ENCODE measurements at regions not wholly inside any gene's neighbourhood (a gene's known extent, or its start where the extent isn't known, plus 50 kb on each side); places are given as distances from the start of the nearest gene placed in this dataset.

DNA sequence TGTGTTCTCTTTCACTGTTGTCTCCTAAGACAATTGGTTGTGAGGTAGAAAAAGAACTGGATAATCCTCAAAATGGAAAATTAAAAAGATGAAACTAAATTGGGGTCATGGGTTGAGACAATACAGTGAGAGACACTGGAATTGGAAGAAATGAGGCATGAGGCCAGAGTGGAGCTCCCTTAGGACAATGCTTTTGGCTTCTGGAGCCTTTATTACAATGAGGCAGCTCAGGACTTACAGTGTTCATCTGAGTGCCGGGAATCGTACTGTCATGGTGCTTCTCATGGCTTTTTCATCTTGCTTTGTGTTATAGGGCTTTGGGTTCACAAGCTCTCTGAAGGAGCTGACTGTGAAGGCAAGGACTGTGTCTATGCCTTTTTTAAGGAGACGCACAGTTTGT lies 293.5 kb downstream of the SOX2 start:
- intact Hi-C loops (cut with micrococcal nuclease) (no loop called here), in situ Hi-C loops (cut with MboI; ENCODE audit: low sequenced_read_pairs) (no loop called here), dilution Hi-C loops (cut with HindIII; ENCODE audit: low sequenced_read_pairs, unreplicated experiment) (no loop called here)
- BruUV-seq (replicated peaks), result no TSS peak
- Histone ChIP-seq H3K79me1 (ENCODE audit: low read depth in 1 of 2, low read length in 2 of 2) (no peaks in the 10 kb centered on the region), H3K9ac (ENCODE audit: low read depth, low read length) (no peak overlapping the region), H4K5ac (ENCODE audit: low read depth, low read length) (no peak overlapping the region), H3K4ac (ENCODE audit: low read depth, low read length) (no peak overlapping the region), H3K56ac (ENCODE audit: extremely low read depth, insufficient read depth, low read length) (no peak overlapping the region), H4K20me1 (ENCODE audit: insufficient read depth, low read length) (no peaks in the 10 kb centered on the region), H3K4me3 (ENCODE audit: insufficient read depth, low read depth, low read length) (no peak overlapping the region), H2BK15ac (ENCODE audit: low read depth, low read length) (no peak overlapping the region), H2AFZ (replicated peaks; ENCODE audit: low read length, poor library complexity) (no peak overlapping the region), H2BK120ac (ENCODE audit: low read depth, low read length) (no peak overlapping the region), H3K27me3 (ENCODE audit: control insufficient read depth, insufficient read depth, low read length) (no peaks in the 10 kb centered on the region), H3K36me3 (ENCODE audit: control insufficient read depth, insufficient read depth, low read length) (no peaks in the 10 kb centered on the region), H2BK20ac (ENCODE audit: low read depth, low read length) (no peak overlapping the region), H3K9me3 (ENCODE audit: control insufficient read depth, insufficient read depth, low read length) (peaks cover 29% of the 10 kb centered on the region), H4K91ac (ENCODE audit: insufficient read depth, low read depth, low read length) (no peak overlapping the region), H3K4me2 (ENCODE audit: low read depth, low read length) (no peak overlapping the region), H2AK9ac (replicated peaks; ENCODE audit: low read depth, low read length, poor library complexity) (no peak overlapping the region), H3K23ac (ENCODE audit: low read depth, low read length) (no peak overlapping the region), H3K27ac (ENCODE audit: insufficient read depth, low read length) (no peak overlapping the region), H3K4me1 (ENCODE audit: control insufficient read depth, insufficient read depth, low read length) (no peaks in the 10 kb centered on the region), H3K14ac (replicated peaks; ENCODE audit: low read depth, low read length) (no peak overlapping the region), H3K9me1 (ENCODE audit: insufficient read depth, low read length) (no peaks in the 10 kb centered on the region), H2BK5ac (ENCODE audit: low read depth, low read length, poor library complexity, severe bottlenecking) (no peak overlapping the region), H4K8ac (ENCODE audit: low read depth in 2 of 2, low read length in 2 of 2) (no peak overlapping the region), H2AK5ac (ENCODE audit: low read depth, low read length) (no peak overlapping the region), H3K18ac (ENCODE audit: low read depth, low read length) (no peak overlapping the region)
- CTCF ChIA-PET, result no interaction called here
- no peak for ATAC-seq (ENCODE audit: low read depth)
- DNase-seq, result no peak
- TF ChIP-seq BHLHE40 (IDR thresholded peaks at IDR 0.05; ENCODE audit: low read depth, low read length), result no peak
- no peak for TF ChIP-seq MAFK (IDR thresholded peaks at IDR 0.05; ENCODE audit: low read depth, low read length)
- TF ChIP-seq, protein P1, sequence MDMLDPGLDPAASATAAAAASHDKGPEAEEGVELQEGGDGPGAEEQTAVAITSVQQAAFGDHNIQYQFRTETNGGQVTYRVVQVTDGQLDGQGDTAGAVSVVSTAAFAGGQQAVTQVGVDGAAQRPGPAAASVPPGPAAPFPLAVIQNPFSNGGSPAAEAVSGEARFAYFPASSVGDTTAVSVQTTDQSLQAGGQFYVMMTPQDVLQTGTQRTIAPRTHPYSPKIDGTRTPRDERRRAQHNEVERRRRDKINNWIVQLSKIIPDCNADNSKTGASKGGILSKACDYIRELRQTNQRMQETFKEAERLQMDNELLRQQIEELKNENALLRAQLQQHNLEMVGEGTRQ (IDR thresholded peaks at IDR 0.05; ENCODE audit: low read depth, low read length), result no peak
- TF ChIP-seq, protein P2, sequence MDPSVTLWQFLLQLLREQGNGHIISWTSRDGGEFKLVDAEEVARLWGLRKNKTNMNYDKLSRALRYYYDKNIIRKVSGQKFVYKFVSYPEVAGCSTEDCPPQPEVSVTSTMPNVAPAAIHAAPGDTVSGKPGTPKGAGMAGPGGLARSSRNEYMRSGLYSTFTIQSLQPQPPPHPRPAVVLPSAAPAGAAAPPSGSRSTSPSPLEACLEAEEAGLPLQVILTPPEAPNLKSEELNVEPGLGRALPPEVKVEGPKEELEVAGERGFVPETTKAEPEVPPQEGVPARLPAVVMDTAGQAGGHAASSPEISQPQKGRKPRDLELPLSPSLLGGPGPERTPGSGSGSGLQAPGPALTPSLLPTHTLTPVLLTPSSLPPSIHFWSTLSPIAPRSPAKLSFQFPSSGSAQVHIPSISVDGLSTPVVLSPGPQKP (IDR thresholded peaks at IDR 0.05; ENCODE audit: borderline replicate concordance, low read depth, low read length), result no peak
- no peak for TF ChIP-seq CTCF (conservative IDR thresholded peaks at IDR 0.05; ENCODE audit: low read depth, low read length)
- TF ChIP-seq CEBPB (IDR thresholded peaks at IDR 0.05; ENCODE audit: low read depth, low read length), result no peak
- TF ChIP-seq RFX5 (IDR thresholded peaks at IDR 0.05; ENCODE audit: low read depth, low read length), result no peak
- TF ChIP-seq CHD1 (IDR thresholded peaks at IDR 0.05; ENCODE audit: low read depth, low read length), result no peak
- no peak for TF ChIP-seq POLR2A (IDR thresholded peaks at IDR 0.05; ENCODE audit: low read depth, low read length)
- no peak for TF ChIP-seq NFE2L2 (IDR thresholded peaks at IDR 0.05; ENCODE audit: low read depth, low read length)
- no peak for TF ChIP-seq RCOR1 (IDR thresholded peaks at IDR 0.05; ENCODE audit: insufficient replicate concordance, low read length)
- TF ChIP-seq RAD21 (IDR thresholded peaks at IDR 0.05; ENCODE audit: low read length), result no peak
- TF ChIP-seq MAZ (IDR thresholded peaks at IDR 0.05; ENCODE audit: borderline replicate concordance, low read depth, low read length), result no peak
- TF ChIP-seq MXI1 (IDR thresholded peaks at IDR 0.05; ENCODE audit: borderline replicate concordance, low read depth, low read length), result no peak
- no peak for TF ChIP-seq SMC3 (IDR thresholded peaks at IDR 0.05; ENCODE audit: low read depth, low read length)
- POLR2A ChIA-PET (ENCODE audit: unreplicated experiment), result no interaction called here
- 40% methylated on average over 1 of the region's 3 CpGs; no CpG with 5 or more reads in 1 of the 2 experiments for WGBS, 2 experiments (ENCODE audit: extremely low coverage in 2 of 2, insufficient read length in 1 of 2)
